GM12878 (cell line): ENCODE measurements at regions not wholly inside any gene's neighbourhood (a gene's known extent, or its start where the extent isn't known, plus 50 kb on each side); places are given as distances from the start of the nearest gene placed in this dataset.
A peak's percentile ranks its signal among the peaks of the same experiment; 100 is the strongest.

ENCODE experiments used
- ATAC-seq: fragments of 200-7000 bp; cut with Tn5 transposase; 3 replicates; pipeline ENCODE4 v1.9.1; 2020; ENCODE audit warnings: mild to moderate bottlenecking, moderate library complexity
- BruUV-seq: library from RNA; stranded (reverse); fragments of 400-500 nt; replicated peaks from 2 replicates; lab custom pipeline; 2021; lab: Mats Ljungman, UMichigan
- CTCF ChIA-PET: fragments of 300-600 bp; sonication (Branson Sonifier 250); formaldehyde crosslinking; extraction: SDS; loops from one replicate; lab custom pipeline; 2021; ENCODE audit warnings: inconsistent platforms; lab: Yijun Ruan, JAX
- POLR2A ChIA-PET: fragments of 350-600 bp; formaldehyde crosslinking; extraction: SDS; loops from one replicate; lab custom pipeline; 2021; ENCODE audit warnings: inconsistent platforms; lab: Charles Lee
- RAD21 ChIA-PET: fragments of 300-600 bp; sonication (Branson Sonifier 250); formaldehyde crosslinking; loops from one replicate; lab custom pipeline; 2023; ENCODE audit warnings: antibody characterized with exemption; ENCODE audit not compliant: unreplicated experiment; lab: Charles Lee
- SMC1A ChIA-PET: fragments of 300-600 bp; sonication (Branson Sonifier 250); formaldehyde crosslinking; loops from one replicate; lab custom pipeline; 2023; ENCODE audit not compliant: unreplicated experiment, uncharacterized antibody; lab: Charles Lee
- DNase-seq: peaks from one replicate; pipeline ENCODE4 v3.0.0-alpha.2; 2011; ENCODE audit warnings: low read depth, low spot score
- FAIRE-seq: peaks from 3 replicates; lab custom pipeline; 2011; peaks lifted over from hg19 to GRCh38; lab: Jason Lieb, UNC
- H2AFZ ChIP-seq: 2 replicates; pipeline ENCODE4 v1.6.0; 2011; ENCODE audit warnings: low read depth, low read length, control low read depth; ENCODE audit not compliant: control insufficient read depth
- H3K27ac ChIP-seq: 2 replicates; pipeline ENCODE4 v1.5.1; 2011; ENCODE audit warnings: control low read depth; ENCODE audit not compliant: control insufficient read depth, insufficient read depth
- H3K27me3 ChIP-seq, 2 experiments: replicated peaks in 1 of 2; 2 replicates each; pipeline versions ENCODE4 v1.6.0 to v1.6.1; 2011; ENCODE audit warnings: low read length in 1 of 2; ENCODE audit not compliant: control insufficient read depth in 2 of 2, insufficient read depth in 2 of 2
- H3K36me3 ChIP-seq, 2 experiments: 2 replicates each; pipeline ENCODE4 v1.5.1; 2011; ENCODE audit warnings: low read length in 1 of 2; ENCODE audit not compliant: control insufficient read depth in 2 of 2, insufficient read depth in 2 of 2
- H3K4me1 ChIP-seq: 2 replicates; pipeline ENCODE4 v1.6.1; 2011; ENCODE audit warnings: mild to moderate bottlenecking, low read length, moderate library complexity, mixed read lengths; ENCODE audit not compliant: control insufficient read depth, insufficient read depth
- H3K4me2 ChIP-seq: 2 replicates; pipeline ENCODE4 v1.6.0; 2011; ENCODE audit warnings: control low read depth; ENCODE audit not compliant: control insufficient read depth, insufficient read depth
- H3K4me3 ChIP-seq: fragments of 200-600 bp; sonication (generic); 2 replicates; pipeline ENCODE4 v1.5.1; 2016
- H3K79me2 ChIP-seq: 2 replicates; pipeline ENCODE4 v1.6.0; 2011; ENCODE audit warnings: low read length; ENCODE audit not compliant: control insufficient read depth, insufficient read depth
- H3K9ac ChIP-seq: 2 replicates; pipeline ENCODE4 v1.8.0; 2011; ENCODE audit warnings: low read length, control low read depth, mixed read lengths; ENCODE audit not compliant: control insufficient read depth, insufficient read depth
- H3K9me3 ChIP-seq: replicated peaks from 3 replicates; pipeline ENCODE4 v1.5.1; 2011; ENCODE audit warnings: mild to moderate bottlenecking, low read length; ENCODE audit not compliant: control insufficient read depth, insufficient read depth
- H4K20me1 ChIP-seq: 2 replicates; pipeline ENCODE4 v1.6.0; 2011; ENCODE audit not compliant: control insufficient read depth, insufficient read depth
- BCLAF1 ChIP-seq: fragments of 450-650 bp; IDR thresholded peaks from 2 replicates; pipeline ENCODE4 v1.6.1; 2017; ENCODE audit warnings: antibody characterized with exemption, mild to moderate bottlenecking, moderate library complexity
- CTCF ChIP-seq, 3 experiments: IDR thresholded peaks in 2 of 3; conservative IDR thresholded peaks in 1 of 3; 2 replicates each; pipeline ENCODE4 v1.5.1; 2011; ENCODE audit warnings: low read depth in 3 of 3, low read length in 3 of 3, mild to moderate bottlenecking in 3 of 3, control low read depth in 2 of 3, moderate library complexity in 2 of 3, inconsistent platforms in 1 of 3, mixed read lengths in 1 of 3; ENCODE audit not compliant: control insufficient read depth in 2 of 3, insufficient read depth in 1 of 3; ENCODE audit errors: extremely low read depth in 1 of 3
- HDAC2 ChIP-seq: fragments of 200-600 bp; sonication (generic); IDR thresholded peaks from 2 replicates; pipeline ENCODE4 v1.6.1; 2017
- MYC ChIP-seq: IDR thresholded peaks from 2 replicates; pipeline ENCODE4 v1.6.1; 2011; ENCODE audit warnings: mild to moderate bottlenecking, low read length, moderate library complexity, inconsistent platforms; ENCODE audit not compliant: insufficient read depth, insufficient replicate concordance, insufficient read length, severe bottlenecking
- RAD21 ChIP-seq: IDR thresholded peaks from 2 replicates; pipeline ENCODE4 v1.6.1; 2011; ENCODE audit warnings: mild to moderate bottlenecking, low read depth, low read length, moderate library complexity; ENCODE audit not compliant: insufficient read depth
- ZNF384 ChIP-seq: IDR thresholded peaks from 2 replicates; pipeline ENCODE4 v1.6.1; 2012; ENCODE audit warnings: low read depth, mild to moderate bottlenecking, low read length, improper control_type of control experiment, borderline replicate concordance
- ZNF687 ChIP-seq: fragments of 450-650 bp; IDR thresholded peaks from 2 replicates; pipeline ENCODE4 v1.6.1; 2017; ENCODE audit warnings: mild to moderate bottlenecking, moderate library complexity
- WGBS: methylation state at CpG from one replicate; pipeline ENCODE4 v1.1.6; 2016; ENCODE audit warnings: low lambda C conversion rate; ENCODE audit not compliant: insufficient replicate concordance, insufficient coverage; ENCODE audit errors: missing lambda C conversion rate; 5-methylcytosine and 5-hydroxymethylcytosine counted together
- in situ Hi-C: fragments of 300-500 bp; cut with MboI; formaldehyde crosslinking; loops from 9 replicates; pipeline ENCODE4 v1.14.3; 2018; ENCODE audit warnings: mixed read lengths
- intact Hi-C: fragments of 100-400 bp; cut with micrococcal nuclease; formaldehyde crosslinking; loops from one replicate; pipeline ENCODE4 v1.14.2; 2022; ENCODE audit not compliant: unreplicated experiment

- ChIA-PET POLR2A (no interaction called here), RAD21 (no interaction called here), SMC1A (no interaction called here), CTCF (interaction anchor here (1.1 to 2.4 kb wide), 2 partner anchors 8 to 470 kb away, joined by 6 read pairs; no protein-coding TSS in a partner anchor)
- Histone ChIP-seq H3K4me3 (no peak overlapping the region), H3K27me3 (no peaks in the 10 kb centered on the region), H3K4me2 (no peak overlapping the region), H3K27ac (no peak overlapping the region), H2AFZ (no peak overlapping the region), H3K9ac (no peak overlapping the region), H3K4me1 (no peaks in the 10 kb centered on the region), H3K9me3 (no peaks in the 10 kb centered on the region), H3K79me2 (no peaks in the 10 kb centered on the region), H4K20me1 (no peaks in the 10 kb centered on the region), H3K36me3 (no peaks in the 10 kb centered on the region)
- in situ Hi-C loops: no loop called here
- no peak for FAIRE-seq
- WGBS: 22% methylated on average over 6 of the region's 6 CpGs
- BruUV-seq: no TSS peak
- no peak for DNase-seq
- intact Hi-C loops: no loop called here
- TF ChIP-seq CTCF (IDR thresholded peaks at IDR 0.05 in 2 of 3, conservative IDR thresholded peaks at IDR 0.05 in 1 of 3; ENCODE audit: control insufficient read depth in 2 of 3, extremely low read depth in 1 of 3, insufficient read depth in 1 of 3, low read depth in 3 of 3, low read length in 3 of 3) (0 out of 6 replicates have a peak, but pooled peaks of 2 of the 3 experiments have one; percentile 5 to 6), ZNF687 (no peak), RAD21 (0 out of 2 replicates have a peak, but pooled peaks have one; percentile 25), HDAC2 (no peak), MYC (no peak), ZNF384 (no peak), BCLAF1 (no peak)
- 0 out of 3 replicates have a peak, but pooled peaks have one; percentile 22 for ATAC-seq
These were observed 100.2 kb upstream of the SORCS1 start for GRCh38 chr10:107264742-107265141.
